Gastrocnemius medialis (tissue), 4 donors: ENCODE measurements at regions not wholly inside any gene's neighbourhood (a gene's known extent, or its start where the extent isn't known, plus 50 kb on each side); places are given as distances from the start of the nearest gene placed in this dataset.

Experiments used
- POLR2A ChIP-seq, 2 donors: fragments of 450-650 bp; IDR thresholded peaks; one replicate each; pipeline ENCODE4 v1.6.1; 2017; ENCODE audit warnings: antibody characterized with exemption in 2 of 2, mild to moderate bottlenecking in 2 of 2, moderate library complexity in 2 of 2
- TF ChIP-seq, protein P1 (sequence below), 5 experiments: fragments of 450-650 bp in 3 of 5; fragments of 200-600 bp in 2 of 5; sonication (generic) in 2 of 5; IDR thresholded peaks in 4 of 5; conservative IDR thresholded peaks in 1 of 5; 1 replicate in 4 of 5; 2 replicates in 1 of 5; pipeline ENCODE4 v1.5.1; 2016 to 2019; ENCODE audit warnings: antibody characterized with exemption in 5 of 5, mild to moderate bottlenecking in 3 of 5, moderate library complexity in 3 of 5

DNA sequence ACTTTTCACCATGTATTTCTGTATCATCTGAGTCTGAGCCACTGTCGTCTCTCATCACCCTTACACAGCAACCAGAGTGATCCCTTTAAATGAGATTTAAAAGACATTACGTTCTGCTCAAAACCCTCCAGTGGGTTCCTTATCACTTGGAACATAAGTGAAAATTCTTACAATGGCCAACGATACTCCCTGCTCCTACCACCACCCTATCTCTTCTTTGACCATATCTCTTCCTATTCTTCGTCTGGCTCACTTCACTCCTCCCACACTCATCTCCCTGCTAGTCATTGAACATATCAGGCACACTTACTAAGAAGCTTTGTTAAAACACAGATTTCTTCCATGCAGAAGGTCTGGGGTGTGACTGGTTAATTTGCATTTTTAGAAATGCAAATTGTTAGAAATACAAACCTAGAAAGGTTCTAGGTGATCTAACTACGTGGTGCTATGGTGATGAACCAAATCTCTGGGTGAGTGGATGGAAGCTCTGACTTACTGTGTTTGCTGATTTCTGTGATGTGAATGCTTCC is 166.6 kb upstream of the CD180 start:
- no peak for TF ChIP-seq POLR2A (IDR thresholded peaks at IDR 0.05)
- TF ChIP-seq, protein P1, sequence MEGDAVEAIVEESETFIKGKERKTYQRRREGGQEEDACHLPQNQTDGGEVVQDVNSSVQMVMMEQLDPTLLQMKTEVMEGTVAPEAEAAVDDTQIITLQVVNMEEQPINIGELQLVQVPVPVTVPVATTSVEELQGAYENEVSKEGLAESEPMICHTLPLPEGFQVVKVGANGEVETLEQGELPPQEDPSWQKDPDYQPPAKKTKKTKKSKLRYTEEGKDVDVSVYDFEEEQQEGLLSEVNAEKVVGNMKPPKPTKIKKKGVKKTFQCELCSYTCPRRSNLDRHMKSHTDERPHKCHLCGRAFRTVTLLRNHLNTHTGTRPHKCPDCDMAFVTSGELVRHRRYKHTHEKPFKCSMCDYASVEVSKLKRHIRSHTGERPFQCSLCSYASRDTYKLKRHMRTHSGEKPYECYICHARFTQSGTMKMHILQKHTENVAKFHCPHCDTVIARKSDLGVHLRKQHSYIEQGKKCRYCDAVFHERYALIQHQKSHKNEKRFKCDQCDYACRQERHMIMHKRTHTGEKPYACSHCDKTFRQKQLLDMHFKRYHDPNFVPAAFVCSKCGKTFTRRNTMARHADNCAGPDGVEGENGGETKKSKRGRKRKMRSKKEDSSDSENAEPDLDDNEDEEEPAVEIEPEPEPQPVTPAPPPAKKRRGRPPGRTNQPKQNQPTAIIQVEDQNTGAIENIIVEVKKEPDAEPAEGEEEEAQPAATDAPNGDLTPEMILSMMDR (IDR thresholded peaks at IDR 0.05 in 4 of 5, conservative IDR thresholded peaks at IDR 0.05 in 1 of 5): no peak
